Activated CD8-positive, alpha-beta T cell treated with anti-CD3 and anti-CD28 coated beads for 36 hours (primary cell): ENCODE measurements at regions not wholly inside any gene's neighbourhood (a gene's known extent, or its start where the extent isn't known, plus 50 kb on each side); places are given as distances from the start of the nearest gene placed in this dataset.

Experiments
- ATAC-seq: fragments of 200-7000 bp; cut with Tn5 transposase; one replicate; pipeline ENCODE4 v1.10.0; 2021; ENCODE audit warnings: mild to moderate bottlenecking, moderate library complexity
- CTCF ChIA-PET: fragments of 350-600 bp; sonication (Branson Sonifier 250); formaldehyde crosslinking; loops from one replicate; lab custom pipeline; 2021; ENCODE audit warnings: antibody characterized with exemption; lab: Charles Lee
- POLR2A ChIA-PET: fragments of 350-600 bp; sonication (Branson Sonifier 250); formaldehyde crosslinking; loops from one replicate; lab custom pipeline; 2021; ENCODE audit warnings: antibody characterized with exemption; lab: Charles Lee
- DNase-seq: peaks from one replicate; pipeline ENCODE4 v3.0.0-alpha.2; 2020
- H3K27ac Mint-ChIP-seq: one replicate; pipeline ENCODE4 v1.8.0; 2021; ENCODE audit warnings: mild to moderate bottlenecking, mixed read lengths
- H3K27me3 Mint-ChIP-seq: one replicate; pipeline ENCODE4 v1.8.0; 2021; ENCODE audit warnings: mixed read lengths
- H3K36me3 Mint-ChIP-seq: one replicate; pipeline ENCODE4 v1.8.0; 2021; ENCODE audit warnings: low read depth, mixed read lengths
- H3K4me1 Mint-ChIP-seq: one replicate; pipeline ENCODE4 v1.8.0; 2021; ENCODE audit warnings: low read depth, mixed read lengths
- H3K4me3 Mint-ChIP-seq: one replicate; pipeline ENCODE4 v1.8.0; 2021; ENCODE audit warnings: mild to moderate bottlenecking, moderate library complexity, mixed read lengths
- H3K9me3 Mint-ChIP-seq: one replicate; pipeline ENCODE4 v1.8.0; 2021; ENCODE audit warnings: mixed read lengths
- intact Hi-C: fragments of 100-400 bp; cut with micrococcal nuclease; formaldehyde crosslinking; loops from one replicate; pipeline ENCODE4 v1.10.0; 2022
- TF ChIP-seq, protein P1 (sequence below): fragments of 200-600 bp; IDR thresholded peaks from one replicate; pipeline ENCODE4 v1.8.0; 2022; ENCODE audit warnings: antibody characterized with exemption, mild to moderate bottlenecking

GRCh38 chr22:47718337-47718736, 955.9 kb downstream of the TBC1D22A start:
- ChIA-PET CTCF (interaction anchor here (0.9 kb wide), 1 partner anchor 11 kb away, joined by 3 read pairs; no protein-coding TSS in a partner anchor), POLR2A (no interaction called here)
- Mint-ChIP-seq H3K27me3 (peaks cover 6% of the 10 kb centered on the region), H3K4me1 (no peaks in the 10 kb centered on the region), H3K27ac (no peak overlapping the region), H3K9me3 (no peaks in the 10 kb centered on the region), H3K4me3 (no peak overlapping the region), H3K36me3 (no peaks in the 10 kb centered on the region)
- TF ChIP-seq, protein P1, sequence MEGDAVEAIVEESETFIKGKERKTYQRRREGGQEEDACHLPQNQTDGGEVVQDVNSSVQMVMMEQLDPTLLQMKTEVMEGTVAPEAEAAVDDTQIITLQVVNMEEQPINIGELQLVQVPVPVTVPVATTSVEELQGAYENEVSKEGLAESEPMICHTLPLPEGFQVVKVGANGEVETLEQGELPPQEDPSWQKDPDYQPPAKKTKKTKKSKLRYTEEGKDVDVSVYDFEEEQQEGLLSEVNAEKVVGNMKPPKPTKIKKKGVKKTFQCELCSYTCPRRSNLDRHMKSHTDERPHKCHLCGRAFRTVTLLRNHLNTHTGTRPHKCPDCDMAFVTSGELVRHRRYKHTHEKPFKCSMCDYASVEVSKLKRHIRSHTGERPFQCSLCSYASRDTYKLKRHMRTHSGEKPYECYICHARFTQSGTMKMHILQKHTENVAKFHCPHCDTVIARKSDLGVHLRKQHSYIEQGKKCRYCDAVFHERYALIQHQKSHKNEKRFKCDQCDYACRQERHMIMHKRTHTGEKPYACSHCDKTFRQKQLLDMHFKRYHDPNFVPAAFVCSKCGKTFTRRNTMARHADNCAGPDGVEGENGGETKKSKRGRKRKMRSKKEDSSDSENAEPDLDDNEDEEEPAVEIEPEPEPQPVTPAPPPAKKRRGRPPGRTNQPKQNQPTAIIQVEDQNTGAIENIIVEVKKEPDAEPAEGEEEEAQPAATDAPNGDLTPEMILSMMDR: no peak
- no peak for DNase-seq
- intact Hi-C loops: no loop called here
- no peak for ATAC-seq

DNA sequence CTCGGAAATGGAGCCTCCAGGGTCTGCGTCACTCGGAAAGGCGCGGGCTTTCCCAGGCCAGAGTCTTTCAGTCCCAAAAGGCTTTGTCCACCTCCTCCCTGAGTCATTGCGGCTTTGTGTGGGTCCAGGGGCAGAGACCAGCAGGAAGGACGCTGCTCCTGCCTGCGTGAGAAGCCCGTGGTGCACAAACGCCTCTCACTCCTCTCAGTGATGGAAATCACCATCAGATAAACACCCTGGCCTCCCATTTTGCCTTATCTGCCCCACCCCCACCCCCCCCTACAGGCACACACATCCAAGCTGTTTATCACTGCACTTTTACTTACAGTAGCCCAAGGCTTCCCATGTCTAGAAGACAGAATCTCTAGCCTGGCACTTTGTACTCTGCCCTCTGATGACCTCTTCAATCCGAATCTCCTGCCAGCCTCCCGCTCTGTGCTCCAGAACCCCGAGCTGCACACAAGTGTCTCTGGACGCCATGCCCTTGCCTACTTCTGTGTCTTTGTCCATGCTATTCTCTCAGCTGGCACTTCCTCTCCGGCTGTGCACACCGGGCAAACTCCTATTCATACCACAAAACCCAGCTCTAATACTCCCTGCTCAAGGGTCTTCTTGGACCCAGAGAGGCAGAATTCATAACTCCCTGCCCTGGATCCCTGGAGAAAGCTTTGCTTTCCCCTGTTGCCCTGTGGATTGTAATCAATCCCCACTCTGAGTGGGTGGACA, 954.6 kb downstream of the TBC1D22A start:
- DNase-seq (no peak), ATAC-seq (no peak)
- no peak overlapping the region for H3K27ac Mint-ChIP-seq
- TF ChIP-seq, protein P1: no peak
- peaks cover 6% of the 10 kb centered on the region for H3K27me3 Mint-ChIP-seq
- H3K9me3 Mint-ChIP-seq: no peaks in the 10 kb centered on the region
- no peaks in the 10 kb centered on the region for H3K4me1 Mint-ChIP-seq
- ChIA-PET POLR2A (no interaction called here), CTCF (interaction anchor here (0.5 kb wide), 1 partner anchor 49 kb away, joined by 3 read pairs; no protein-coding TSS in a partner anchor)
- no peak overlapping the region for H3K4me3 Mint-ChIP-seq
- intact Hi-C loops: no loop called here
- no peaks in the 10 kb centered on the region for H3K36me3 Mint-ChIP-seq

DNA sequence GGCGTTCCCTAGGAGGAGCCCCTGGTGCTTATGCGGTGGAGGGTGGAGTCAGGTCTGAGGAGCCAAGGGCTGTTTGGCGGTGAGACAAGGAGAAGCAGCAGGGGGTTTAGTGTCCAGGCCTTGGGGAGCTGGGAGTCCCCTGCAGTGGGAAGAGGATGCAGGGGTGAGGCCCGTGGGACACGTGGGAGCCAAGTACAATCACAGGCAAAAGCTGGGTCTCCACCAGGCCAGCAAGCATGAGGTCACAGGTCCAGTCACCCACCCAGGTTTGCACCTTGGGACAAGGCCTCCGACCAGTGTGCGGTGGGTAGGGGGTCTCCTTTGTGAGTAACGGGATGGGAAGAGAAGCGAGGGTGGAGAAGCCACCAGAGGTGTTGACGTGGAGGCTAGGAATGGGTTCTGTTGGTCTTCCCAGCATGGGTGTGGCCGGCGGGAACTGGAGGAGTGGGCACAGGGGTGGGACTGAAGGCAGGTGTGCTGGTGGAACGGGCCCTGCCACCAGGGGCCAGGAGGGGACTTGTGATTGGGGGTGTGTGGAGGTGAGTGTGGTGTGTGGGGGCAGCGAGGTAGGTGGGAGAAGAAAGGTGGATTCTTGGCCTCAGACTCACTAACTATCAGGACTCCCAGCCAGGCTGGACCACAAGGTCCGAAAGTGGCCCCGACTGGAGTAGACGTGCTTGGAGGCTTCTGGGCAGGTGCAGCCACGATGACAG, 953.6 kb downstream of the TBC1D22A start:
- Mint-ChIP-seq H3K4me3 (no peak overlapping the region), H3K9me3 (no peaks in the 10 kb centered on the region), H3K4me1 (no peaks in the 10 kb centered on the region), H3K27ac (no peak overlapping the region), H3K27me3 (peaks cover 4% of the 10 kb centered on the region), H3K36me3 (no peaks in the 10 kb centered on the region)
- no peak for DNase-seq
- TF ChIP-seq, protein P1: no peak
- ChIA-PET POLR2A (no interaction called here), CTCF (no interaction called here)
- intact Hi-C loops: no loop called here
- ATAC-seq: no peak

GRCh38 chr22:47713941-47714340, 951.5 kb downstream of the TBC1D22A start:
- intact Hi-C loops: no loop called here
- Mint-ChIP-seq H3K4me3 (no peak overlapping the region), H3K9me3 (no peaks in the 10 kb centered on the region), H3K27me3 (peaks cover 7% of the 10 kb centered on the region), H3K36me3 (no peaks in the 10 kb centered on the region), H3K4me1 (no peaks in the 10 kb centered on the region), H3K27ac (no peak overlapping the region)
- TF ChIP-seq, protein P1: no peak
- DNase-seq (no peak), ATAC-seq (no peak)
- POLR2A ChIA-PET: no interaction called here
- CTCF ChIA-PET: no interaction called here

GRCh38 chr22:47710135-47710534, 947.7 kb downstream of the TBC1D22A start:
- Mint-ChIP-seq H3K36me3 (no peaks in the 10 kb centered on the region), H3K27ac (no peak overlapping the region), H3K27me3 (peaks cover 17% of the 10 kb centered on the region), H3K4me1 (no peaks in the 10 kb centered on the region), H3K9me3 (no peaks in the 10 kb centered on the region), H3K4me3 (no peak overlapping the region)
- intact Hi-C loops: no loop called here
- no peak for DNase-seq
- ATAC-seq: no peak
- ChIA-PET POLR2A (no interaction called here), CTCF (no interaction called here)
- TF ChIP-seq, protein P1: no peak
